Breast epithelium (tissue), 3 donors: ENCODE measurements at regions not wholly inside any gene's neighbourhood (a gene's known extent, or its start where the extent isn't known, plus 50 kb on each side); places are given as distances from the start of the nearest gene placed in this dataset.

ENCODE experiments used
- CTCF ChIP-seq, 3 donors: fragments of 450-650 bp; IDR thresholded peaks; one replicate each; pipeline ENCODE4 v1.5.1; 2016 to 2017; ENCODE audit warnings: antibody characterized with exemption in 3 of 3, mild to moderate bottlenecking in 3 of 3, moderate library complexity in 3 of 3
- POLR2AphosphoS5 ChIP-seq, 3 donors: sonication (generic); formaldehyde crosslinking; IDR thresholded peaks; one replicate each; pipeline ENCODE4 v1.6.1; 2017; ENCODE audit warnings: antibody characterized with exemption in 3 of 3

- TF ChIP-seq CTCF (IDR thresholded peaks at IDR 0.05) (no peak), POLR2AphosphoS5 (IDR thresholded peaks at IDR 0.05) (no peak)
Measured at GRCh38 chr5:107104040-107104995, 566.4 kb downstream of the EFNA5 start.
